ENCODE measurements at regions not wholly inside any gene's neighbourhood (a gene's known extent, or its start where the extent isn't known, plus 50 kb on each side); places are given as distances from the start of the nearest gene placed in this dataset.
"Not testable (repeated sequence)": the region's sequence is repeated elsewhere in the genome, so short reads cannot be mapped to it uniquely, and the experiment has no call there.

DNA sequence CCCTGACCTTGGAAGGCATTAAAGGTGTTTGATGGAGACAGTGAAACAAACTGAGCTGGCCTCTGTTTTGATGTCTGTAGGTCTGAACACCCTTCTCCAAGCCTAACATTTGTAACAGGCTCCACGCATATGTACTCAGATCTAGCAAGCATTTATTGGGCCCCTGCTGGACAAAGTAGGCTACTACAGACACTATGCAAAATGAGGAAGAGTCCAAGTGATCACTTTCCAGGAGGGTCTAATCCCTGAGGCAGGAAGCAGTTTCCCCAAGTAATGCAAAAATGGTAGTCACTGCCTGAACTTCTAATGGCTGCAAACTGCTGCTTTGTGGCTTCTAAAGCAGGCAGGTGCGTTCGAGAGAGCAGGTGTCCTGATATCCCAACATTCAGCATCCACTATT, 405.8 kb downstream of the MED13L start:
- Histone ChIP-seq H3K9me3 (replicated peaks; ENCODE audit: low read length) (no peaks in the 10 kb centered on the region), H3K4me3 (ENCODE audit: low read length) (no peak overlapping the region), H3K4me1 (ENCODE audit: control insufficient read depth, insufficient read depth, low read length) (no peaks in the 10 kb centered on the region), H3K9ac (ENCODE audit: low read depth, low read length) (no peak overlapping the region), H3K4me2 (ENCODE audit: low read length) (no peak overlapping the region), H3K36me3 (ENCODE audit: insufficient read depth, low read length) (no peaks in the 10 kb centered on the region), H3K27me3 (ENCODE audit: control insufficient read depth, insufficient read depth, low read length) (peaks cover 10% of the 10 kb centered on the region)

DNA sequence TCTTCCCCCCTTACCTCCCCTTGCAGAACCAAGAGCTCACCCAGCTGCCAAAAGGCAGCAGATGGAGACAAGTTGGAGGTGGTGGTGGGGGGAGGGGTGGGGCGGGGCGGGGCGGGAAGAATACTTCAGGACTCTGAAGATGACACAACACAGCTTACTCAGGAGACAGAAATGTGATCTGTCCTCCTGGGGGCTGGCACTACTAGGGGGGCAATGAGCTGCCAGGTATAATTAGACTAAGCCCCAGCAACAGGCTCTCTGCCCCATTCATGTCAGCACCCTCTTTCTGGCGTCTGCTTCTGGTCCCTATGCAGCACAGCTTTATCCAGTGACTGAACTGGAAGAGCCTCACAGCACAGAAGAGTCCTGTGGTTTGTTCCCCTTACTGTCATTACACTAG, 407.0 kb downstream of the MED13L start:
- H3K36me3 ChIP-seq (ENCODE audit: insufficient read depth, low read length), result no peaks in the 10 kb centered on the region
- no peak overlapping the region for H3K9ac ChIP-seq (ENCODE audit: low read depth, low read length)
- no peaks in the 10 kb centered on the region for H3K4me1 ChIP-seq (ENCODE audit: control insufficient read depth, insufficient read depth, low read length)
- H3K9me3 ChIP-seq (replicated peaks; ENCODE audit: low read length), result no peaks in the 10 kb centered on the region
- no peak overlapping the region for H3K4me2 ChIP-seq (ENCODE audit: low read length)
- H3K27me3 ChIP-seq (ENCODE audit: control insufficient read depth, insufficient read depth, low read length), result peaks cover 13% of the 10 kb centered on the region
- no peak overlapping the region for H3K4me3 ChIP-seq (ENCODE audit: low read length)

DNA sequence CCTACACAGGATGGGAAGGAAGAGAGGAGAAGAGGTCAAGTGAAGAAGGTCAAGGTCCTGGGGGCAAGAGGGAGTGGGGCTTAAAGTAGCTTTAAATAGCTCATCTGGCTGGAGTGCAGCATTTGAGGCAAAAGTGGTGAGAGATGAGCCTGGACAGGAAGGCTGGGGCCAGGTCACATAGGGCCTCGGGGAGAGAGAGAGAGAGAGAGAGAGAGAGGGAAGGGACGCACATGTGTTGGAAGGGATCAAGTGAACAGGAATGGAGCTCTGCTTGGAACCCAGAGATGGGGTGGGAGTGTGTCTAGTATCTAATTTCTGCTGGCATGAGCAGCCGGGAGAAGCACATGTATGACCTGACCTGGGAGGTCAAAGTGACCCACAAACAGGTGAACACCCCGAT, 407.5 kb downstream of the MED13L start:
- Histone ChIP-seq H3K9me3 (replicated peaks; ENCODE audit: low read length) (no peaks in the 10 kb centered on the region), H3K4me1 (ENCODE audit: control insufficient read depth, insufficient read depth, low read length) (no peaks in the 10 kb centered on the region), H3K9ac (ENCODE audit: low read depth, low read length) (no peak overlapping the region), H3K4me3 (ENCODE audit: low read length) (no peak overlapping the region), H3K4me2 (ENCODE audit: low read length) (no peak overlapping the region), H3K36me3 (ENCODE audit: insufficient read depth, low read length) (no peaks in the 10 kb centered on the region), H3K27me3 (ENCODE audit: control insufficient read depth, insufficient read depth, low read length) (peaks cover 13% of the 10 kb centered on the region)

DNA sequence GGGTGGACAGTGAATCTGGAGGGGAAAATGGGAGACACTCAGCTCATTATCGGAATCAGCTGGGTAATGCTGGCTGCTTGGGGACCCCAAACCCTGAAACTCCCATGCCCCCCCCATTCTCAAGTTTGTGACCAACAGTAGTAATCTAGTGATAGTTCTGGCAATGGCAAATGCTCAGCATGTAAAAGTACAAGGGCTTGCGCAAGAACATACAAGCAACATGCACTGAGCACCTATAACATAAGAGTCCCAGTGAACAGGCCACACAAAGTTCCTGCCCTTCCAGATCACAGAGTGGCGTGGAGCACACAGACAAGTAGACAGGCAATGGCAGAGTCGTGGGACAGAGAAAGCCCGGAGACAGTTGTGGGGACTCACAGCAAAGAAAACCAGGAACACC, 407.9 kb downstream of the MED13L start:
- H3K4me2 ChIP-seq (ENCODE audit: low read length), result no peak overlapping the region
- H3K9me3 ChIP-seq (replicated peaks; ENCODE audit: low read length), result no peaks in the 10 kb centered on the region
- no peak overlapping the region for H3K4me3 ChIP-seq (ENCODE audit: low read length)
- no peaks in the 10 kb centered on the region for H3K36me3 ChIP-seq (ENCODE audit: insufficient read depth, low read length)
- no peaks in the 10 kb centered on the region for H3K4me1 ChIP-seq (ENCODE audit: control insufficient read depth, insufficient read depth, low read length)
- peaks cover 13% of the 10 kb centered on the region for H3K27me3 ChIP-seq (ENCODE audit: control insufficient read depth, insufficient read depth, low read length)
- no peak overlapping the region for H3K9ac ChIP-seq (ENCODE audit: low read depth, low read length)

DNA sequence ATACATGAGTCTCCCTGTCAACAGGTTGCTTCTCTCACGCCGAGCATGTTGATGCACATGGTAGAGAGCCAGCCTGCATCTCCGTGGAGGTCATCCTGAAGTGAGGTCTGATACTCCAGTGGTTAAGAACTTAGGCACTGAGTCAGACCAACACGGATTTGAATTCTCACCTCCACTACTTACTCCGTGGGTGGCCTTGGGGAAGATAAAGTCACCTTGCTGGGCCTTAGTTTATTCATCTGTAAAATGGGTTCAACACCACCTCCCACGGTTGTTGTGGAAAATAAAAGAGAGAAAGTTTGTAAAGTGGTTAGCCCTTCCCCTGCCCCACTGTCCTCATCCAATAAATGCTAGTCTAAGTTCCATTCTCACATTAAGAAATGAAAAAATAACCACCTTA, 408.9 kb downstream of the MED13L start:
- Histone ChIP-seq H3K4me3 (ENCODE audit: low read length) (no peak overlapping the region), H3K4me2 (ENCODE audit: low read length) (no peak overlapping the region), H3K9me3 (replicated peaks; ENCODE audit: low read length) (no peaks in the 10 kb centered on the region), H3K4me1 (ENCODE audit: control insufficient read depth, insufficient read depth, low read length) (no peaks in the 10 kb centered on the region), H3K36me3 (ENCODE audit: insufficient read depth, low read length) (no peaks in the 10 kb centered on the region), H3K27me3 (ENCODE audit: control insufficient read depth, insufficient read depth, low read length) (peaks cover 12% of the 10 kb centered on the region), H3K9ac (ENCODE audit: low read depth, low read length) (no peak overlapping the region)

DNA sequence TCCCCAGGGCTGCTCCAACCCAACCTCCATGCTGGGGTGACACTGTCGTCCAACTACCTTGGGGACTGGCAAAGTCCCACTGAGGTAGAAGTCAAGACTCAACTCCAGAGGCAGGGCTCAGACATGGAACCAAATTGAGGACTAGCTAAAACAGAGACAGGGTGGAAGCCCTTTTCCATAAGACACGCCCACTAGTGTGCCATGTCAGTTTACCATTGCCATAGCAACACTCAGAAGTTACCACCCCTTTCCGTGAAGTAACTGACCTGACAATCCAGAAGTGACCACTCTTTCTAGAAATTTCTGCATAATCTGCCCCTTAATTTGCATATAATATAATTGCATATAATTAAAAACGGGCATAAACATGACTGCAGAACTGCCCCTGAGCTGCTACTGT, 409.6 kb downstream of the MED13L start:
- H3K36me3 ChIP-seq (ENCODE audit: insufficient read depth, low read length), result no peaks in the 10 kb centered on the region
- no peak overlapping the region for H3K9ac ChIP-seq (ENCODE audit: low read depth, low read length)
- no peak overlapping the region for H3K4me2 ChIP-seq (ENCODE audit: low read length)
- no peak overlapping the region for H3K4me3 ChIP-seq (ENCODE audit: low read length)
- no peaks in the 10 kb centered on the region for H3K9me3 ChIP-seq (replicated peaks; ENCODE audit: low read length)
- peaks cover 11% of the 10 kb centered on the region for H3K27me3 ChIP-seq (ENCODE audit: control insufficient read depth, insufficient read depth, low read length)
- no peaks in the 10 kb centered on the region for H3K4me1 ChIP-seq (ENCODE audit: control insufficient read depth, insufficient read depth, low read length)

DNA sequence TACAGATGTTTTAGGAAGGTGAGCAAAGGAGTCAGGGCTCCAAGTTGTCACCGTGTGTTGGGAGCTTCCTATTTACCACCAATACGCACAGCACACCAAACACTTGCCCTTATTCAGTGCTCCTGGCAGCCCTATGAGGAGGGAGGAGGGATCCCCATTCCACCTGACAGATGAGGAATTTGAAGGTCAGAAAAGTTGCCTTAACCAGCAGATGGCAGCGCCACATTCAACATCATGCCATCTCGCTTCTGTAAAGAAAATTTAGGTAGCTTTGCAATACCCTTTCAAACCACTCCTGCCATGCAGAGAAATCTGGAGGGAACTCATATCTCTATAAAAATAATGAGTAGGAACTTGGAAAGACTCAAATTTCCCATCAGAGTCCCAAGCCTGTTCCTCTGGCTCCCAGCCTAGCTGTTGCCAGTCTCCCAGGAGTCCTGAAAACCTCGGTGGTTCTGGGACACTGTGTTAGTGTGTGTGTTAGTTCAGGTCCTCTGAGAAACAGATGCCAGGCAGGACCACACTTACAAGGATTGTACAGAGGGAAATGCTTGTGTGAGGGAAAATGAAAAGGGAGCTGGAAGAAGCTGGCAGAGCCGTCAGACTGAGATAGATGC, 410.5 kb downstream of the MED13L start:
- Histone ChIP-seq H3K4me1 (ENCODE audit: control insufficient read depth, insufficient read depth, low read length) (no peaks in the 10 kb centered on the region), H3K27me3 (ENCODE audit: control insufficient read depth, insufficient read depth, low read length) (peaks cover 11% of the 10 kb centered on the region), H3K4me3 (ENCODE audit: low read length) (no peak overlapping the region)

DNA sequence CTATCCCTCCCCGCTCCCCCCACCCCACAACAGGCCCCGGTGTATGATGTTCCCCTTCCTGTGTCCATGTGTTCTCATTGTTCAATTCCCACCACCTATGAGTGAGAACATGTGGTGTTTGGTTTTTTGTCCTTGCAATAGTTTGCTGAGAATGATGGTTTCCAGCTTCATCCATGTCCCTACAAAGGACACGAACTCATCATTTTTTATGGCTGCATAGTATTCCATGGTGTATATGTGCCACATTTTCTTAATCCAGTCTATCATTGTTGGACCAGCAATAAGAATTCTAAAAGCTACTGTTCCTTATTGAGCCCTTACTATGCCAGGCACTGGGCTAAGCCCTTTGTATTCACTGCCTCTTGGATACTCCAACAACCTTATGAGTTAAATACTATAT, 411.2 kb downstream of the MED13L start:
- H3K36me3 ChIP-seq (ENCODE audit: insufficient read depth, low read length); H3K9ac ChIP-seq (ENCODE audit: low read depth, low read length); H3K9me3 ChIP-seq (replicated peaks; ENCODE audit: low read length); H3K4me2 ChIP-seq (ENCODE audit: low read length); H3K4me3 ChIP-seq (ENCODE audit: low read length); H3K4me1 ChIP-seq (ENCODE audit: control insufficient read depth, insufficient read depth, low read length): not testable (repeated sequence)
- peaks cover 11% of the 10 kb centered on the region for H3K27me3 ChIP-seq (ENCODE audit: control insufficient read depth, insufficient read depth, low read length)

More for the DNA sequence above, 410.5 kb downstream of the MED13L start:
- no peak overlapping the region for H3K4me2 ChIP-seq (ENCODE audit: low read length)
- H3K36me3 ChIP-seq (ENCODE audit: insufficient read depth, low read length), result no peaks in the 10 kb centered on the region
- no peak overlapping the region for H3K9ac ChIP-seq (ENCODE audit: low read depth, low read length)
- no peaks in the 10 kb centered on the region for H3K9me3 ChIP-seq (replicated peaks; ENCODE audit: low read length)

DNA sequence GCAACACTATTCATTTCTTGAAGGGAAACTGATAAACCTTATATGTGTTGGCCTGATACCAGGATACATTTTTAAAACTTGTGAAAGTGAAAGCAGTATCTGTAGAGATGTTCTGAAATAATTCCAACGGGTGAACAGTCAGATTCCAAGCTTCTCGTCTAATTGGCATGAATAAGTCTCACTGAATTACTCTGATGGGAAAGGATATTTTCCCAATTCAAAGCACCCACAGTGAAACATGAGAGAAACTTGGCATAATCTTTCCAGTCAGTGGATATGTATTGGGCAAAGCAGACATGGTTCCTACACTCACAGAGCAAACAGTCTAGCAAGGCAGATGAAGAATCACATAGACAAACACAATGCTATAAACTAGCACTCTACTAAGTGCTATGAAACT, 413.1 kb downstream of the MED13L start:
- no peaks in the 10 kb centered on the region for H3K36me3 ChIP-seq (ENCODE audit: insufficient read depth, low read length)
- no peaks in the 10 kb centered on the region for H3K9me3 ChIP-seq (replicated peaks; ENCODE audit: low read length)
- H3K4me1 ChIP-seq (ENCODE audit: control insufficient read depth, insufficient read depth, low read length), result no peaks in the 10 kb centered on the region
- no peak overlapping the region for H3K9ac ChIP-seq (ENCODE audit: low read depth, low read length)
- no peak overlapping the region for H3K4me3 ChIP-seq (ENCODE audit: low read length)
- H3K27me3 ChIP-seq (ENCODE audit: control insufficient read depth, insufficient read depth, low read length), result peaks cover 6% of the 10 kb centered on the region
- no peak overlapping the region for H3K4me2 ChIP-seq (ENCODE audit: low read length)

DNA sequence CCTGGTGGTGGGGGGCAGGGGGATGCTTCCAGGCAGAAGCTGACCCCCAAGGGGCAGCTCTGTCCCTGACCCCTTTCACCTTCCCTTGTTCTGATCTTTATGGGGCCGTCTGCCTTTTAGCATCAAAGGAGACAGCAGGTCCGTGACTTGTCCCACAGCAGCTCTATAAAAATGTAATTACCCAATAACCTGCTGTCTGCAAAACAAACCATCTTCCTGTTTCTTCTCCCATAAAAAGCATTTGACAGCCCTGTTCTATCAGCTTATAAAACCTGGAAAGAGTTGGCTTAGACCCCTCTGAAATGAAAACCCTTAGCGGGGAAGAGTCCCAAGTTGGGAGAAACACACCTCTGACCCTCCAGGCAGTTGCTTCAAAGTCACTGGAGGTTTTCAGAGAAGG, 416.9 kb downstream of the MED13L start:
- Histone ChIP-seq H3K4me1 (ENCODE audit: control insufficient read depth, insufficient read depth, low read length) (no peaks in the 10 kb centered on the region), H3K9ac (ENCODE audit: low read depth, low read length) (no peak overlapping the region), H3K36me3 (ENCODE audit: insufficient read depth, low read length) (no peaks in the 10 kb centered on the region), H3K4me3 (ENCODE audit: low read length) (no peak overlapping the region), H3K9me3 (replicated peaks; ENCODE audit: low read length) (no peaks in the 10 kb centered on the region), H3K4me2 (ENCODE audit: low read length) (no peak overlapping the region), H3K27me3 (ENCODE audit: control insufficient read depth, insufficient read depth, low read length) (peaks cover 3% of the 10 kb centered on the region)

DNA sequence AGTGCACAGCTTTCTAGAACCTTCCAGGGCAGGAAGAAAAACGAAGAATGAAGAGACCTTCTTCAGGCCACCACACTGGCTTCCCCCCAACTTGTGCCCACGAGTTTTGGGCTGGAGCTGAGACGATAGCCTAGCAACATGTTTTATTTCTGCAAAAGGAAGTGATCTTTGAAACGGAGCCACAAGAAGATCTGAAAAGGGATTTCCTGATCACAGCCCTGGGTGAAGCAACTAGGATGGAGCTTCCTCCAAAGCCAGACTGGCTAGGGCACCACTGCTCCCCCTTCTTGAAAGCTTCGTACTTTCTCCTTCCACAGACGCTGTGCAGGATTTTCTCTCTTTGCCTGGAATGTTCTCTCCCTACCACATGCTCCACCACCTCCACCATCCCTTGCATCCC, 418.3 kb downstream of the MED13L start:
- no peak overlapping the region for H3K9ac ChIP-seq (ENCODE audit: low read depth, low read length)
- no peaks in the 10 kb centered on the region for H3K9me3 ChIP-seq (replicated peaks; ENCODE audit: low read length)
- H3K4me1 ChIP-seq (ENCODE audit: control insufficient read depth, insufficient read depth, low read length), result no peaks in the 10 kb centered on the region
- H3K4me2 ChIP-seq (ENCODE audit: low read length), result no peak overlapping the region
- H3K36me3 ChIP-seq (ENCODE audit: insufficient read depth, low read length), result no peaks in the 10 kb centered on the region
- H3K27me3 ChIP-seq (ENCODE audit: control insufficient read depth, insufficient read depth, low read length), result peaks cover 3% of the 10 kb centered on the region
- no peak overlapping the region for H3K4me3 ChIP-seq (ENCODE audit: low read length)

DNA sequence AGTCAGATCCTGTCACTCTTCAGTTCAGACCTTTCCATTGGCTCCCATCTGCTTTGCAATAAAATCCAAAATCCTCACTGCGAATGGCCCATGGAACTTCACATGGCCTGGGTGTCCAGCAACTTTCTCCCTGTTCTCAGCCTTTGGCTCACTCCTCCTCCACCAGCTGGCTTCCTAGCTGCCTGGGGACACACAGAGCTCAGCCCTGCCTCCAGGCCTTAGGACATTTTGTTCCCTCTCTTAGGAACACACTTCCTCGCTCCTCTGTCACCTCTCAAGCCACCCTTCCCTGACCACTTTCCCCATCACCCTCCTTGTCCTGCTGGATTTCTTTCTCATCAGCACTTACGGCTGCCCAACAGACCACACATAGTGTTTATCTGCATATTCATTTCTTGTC, 419.6 kb downstream of the MED13L start:
- Histone ChIP-seq H3K9ac (ENCODE audit: low read depth, low read length) (no peak overlapping the region), H3K9me3 (replicated peaks; ENCODE audit: low read length) (no peaks in the 10 kb centered on the region), H3K4me1 (ENCODE audit: control insufficient read depth, insufficient read depth, low read length) (no peaks in the 10 kb centered on the region), H3K27me3 (ENCODE audit: control insufficient read depth, insufficient read depth, low read length) (no peaks in the 10 kb centered on the region), H3K4me2 (ENCODE audit: low read length) (no peak overlapping the region), H3K4me3 (ENCODE audit: low read length) (no peak overlapping the region), H3K36me3 (ENCODE audit: insufficient read depth, low read length) (no peaks in the 10 kb centered on the region)

All from skeletal muscle satellite cell (primary cell).